Endothelial cell of umbilical vein (primary cell): ENCODE measurements at regions not wholly inside any gene's neighbourhood (a gene's known extent, or its start where the extent isn't known, plus 50 kb on each side); places are given as distances from the start of the nearest gene placed in this dataset.

Source experiments
- BruUV-seq: library from RNA; stranded (reverse); fragments of 400-500 nt; replicated peaks from 2 replicates; lab custom pipeline; 2021; lab: Mats Ljungman, UMichigan
- CTCF ChIA-PET: fragments of 300-600, 350-600 bp; sonication (Branson Sonifier 250); formaldehyde crosslinking; loops from one replicate; lab custom pipeline; 2021; ENCODE audit warnings: antibody characterized with exemption, inconsistent platforms; lab: Charles Lee
- POLR2A ChIA-PET: fragments of 300-600, 350-600 bp; sonication (Branson Sonifier 250); formaldehyde crosslinking; loops from one replicate; lab custom pipeline; 2021; ENCODE audit warnings: antibody characterized with exemption, inconsistent platforms; lab: Charles Lee
- DNase-seq: peaks from one replicate; pipeline ENCODE4 v3.0.0-alpha.2; 2011; ENCODE audit warnings: low read depth, low spot score
- FAIRE-seq: peaks from 2 replicates; lab custom pipeline; 2011; peaks lifted over from hg19 to GRCh38; lab: Jason Lieb, UNC
- H2AFZ ChIP-seq: 2 replicates; pipeline ENCODE4 v1.6.0; 2012; ENCODE audit warnings: low read depth, low read length, control low read depth, inconsistent platforms
- H3K27ac ChIP-seq: 2 replicates; pipeline ENCODE4 v1.5.1; 2011; ENCODE audit warnings: low read depth, mild to moderate bottlenecking, control low read depth, low read length, moderate library complexity; ENCODE audit not compliant: insufficient read depth
- H3K27me3 ChIP-seq, 2 experiments: 2 replicates each; pipeline versions ENCODE4 v1.6.0 to v1.6.1; 2011; ENCODE audit warnings: low read length in 2 of 2, mixed read lengths in 1 of 2; ENCODE audit not compliant: control insufficient read depth in 2 of 2, insufficient read depth in 2 of 2
- H3K36me3 ChIP-seq, 2 experiments: 2 replicates in 1 of 2; 3 replicates in 1 of 2; pipeline ENCODE4 v1.5.1; 2011; ENCODE audit warnings: low read length in 2 of 2, mild to moderate bottlenecking in 1 of 2, moderate library complexity in 1 of 2; ENCODE audit not compliant: control insufficient read depth in 2 of 2, insufficient read depth in 2 of 2; ENCODE audit errors: extremely low read depth in 1 of 2
- H3K4me1 ChIP-seq: 3 replicates; pipeline ENCODE4 v1.5.1; 2011; ENCODE audit warnings: mild to moderate bottlenecking, low read length; ENCODE audit not compliant: control insufficient read depth, insufficient read depth; ENCODE audit errors: extremely low read depth
- H3K4me2 ChIP-seq: 2 replicates; pipeline ENCODE4 v1.6.1; 2011; ENCODE audit warnings: low read length, control low read depth, mixed read lengths; ENCODE audit not compliant: insufficient read depth
- H3K4me3 ChIP-seq, 3 experiments: fragments of 200-600 bp in 1 of 3; sonication (generic), shearing (Covaris generic) in 1 of 3; replicated peaks in 1 of 3; 2 replicates each; pipeline ENCODE4 v1.5.1; 2011 to 2016; ENCODE audit warnings: control low read depth in 3 of 3, low read length in 3 of 3, mild to moderate bottlenecking in 2 of 3, inconsistent platforms in 1 of 3, low read depth in 1 of 3, moderate library complexity in 1 of 3; ENCODE audit not compliant: insufficient read depth in 1 of 3
- H3K79me2 ChIP-seq: 2 replicates; pipeline ENCODE4 v1.6.0; 2012; ENCODE audit warnings: low read length, inconsistent platforms; ENCODE audit not compliant: control insufficient read depth, insufficient read depth
- H3K9ac ChIP-seq: replicated peaks from 2 replicates; pipeline ENCODE3; 2011; ENCODE audit warnings: low read length, control low read depth; ENCODE audit not compliant: insufficient read depth; ENCODE audit errors: extremely low read depth
- H3K9me1 ChIP-seq: replicated peaks from 3 replicates; pipeline ENCODE4 v1.6.0; 2011; ENCODE audit warnings: mild to moderate bottlenecking, low read length; ENCODE audit not compliant: control insufficient read depth, insufficient read depth; ENCODE audit errors: extremely low read depth
- H3K9me3 ChIP-seq: replicated peaks from 2 replicates; pipeline ENCODE4 v1.5.1; 2012; ENCODE audit warnings: low read length, inconsistent platforms; ENCODE audit not compliant: control insufficient read depth, insufficient read depth
- H4K20me1 ChIP-seq: replicated peaks from 2 replicates; pipeline ENCODE3; 2011; ENCODE audit warnings: mild to moderate bottlenecking, low read length; ENCODE audit not compliant: control insufficient read depth, insufficient read depth; ENCODE audit errors: extremely low read depth
- CTCF ChIP-seq, 2 donors: IDR thresholded peaks; 1 replicate in 1 of 2; 2 replicates in 1 of 2; pipeline ENCODE4 v1.5.1; 2011; ENCODE audit warnings: low read length in 2 of 2, mild to moderate bottlenecking in 2 of 2, moderate library complexity in 2 of 2, control low read depth in 1 of 2, inconsistent platforms in 1 of 2, low read depth in 1 of 2; ENCODE audit not compliant: insufficient read depth in 1 of 2; ENCODE audit errors: extremely low read depth in 1 of 2
- EZH2 ChIP-seq: IDR thresholded peaks from 2 replicates; pipeline ENCODE4 v1.6.1; 2012; ENCODE audit warnings: borderline replicate concordance, low read depth, mild to moderate bottlenecking, moderate library complexity, low read length, inconsistent platforms; ENCODE audit not compliant: severe bottlenecking
- FOS ChIP-seq: IDR thresholded peaks from 2 replicates; pipeline ENCODE4 v1.6.1; 2011; ENCODE audit warnings: mild to moderate bottlenecking, low read length, moderate library complexity, borderline replicate concordance; ENCODE audit not compliant: insufficient read depth
- GATA2 ChIP-seq: IDR thresholded peaks from 2 replicates; pipeline ENCODE4 v1.7.0; 2011; ENCODE audit warnings: low read depth, mild to moderate bottlenecking, moderate library complexity, mixed read lengths, low read length; ENCODE audit not compliant: insufficient read length, insufficient read depth
- JUN ChIP-seq: IDR thresholded peaks from 2 replicates; pipeline ENCODE4 v1.6.1; 2011; ENCODE audit warnings: borderline replicate concordance, low read depth; ENCODE audit not compliant: insufficient read length, insufficient read depth
- MAX ChIP-seq: IDR thresholded peaks from 2 replicates; pipeline ENCODE4 v1.6.1; 2011; ENCODE audit not compliant: insufficient read depth, insufficient read length
- MYC ChIP-seq: IDR thresholded peaks from one replicate; pipeline ENCODE4 v1.6.1; 2011; ENCODE audit warnings: mild to moderate bottlenecking, low read depth, low read length
- POLR2A ChIP-seq: IDR thresholded peaks from 2 replicates; pipeline ENCODE4 v1.6.1; 2012; ENCODE audit warnings: low read depth, mild to moderate bottlenecking, control low read depth, low read length
- POLR2AphosphoS5 ChIP-seq: IDR thresholded peaks from 2 replicates; pipeline ENCODE4 v1.6.1; 2012; ENCODE audit warnings: low read depth, mild to moderate bottlenecking, control low read depth, low read length, moderate library complexity; ENCODE audit not compliant: insufficient read depth
- dilution Hi-C: fragments of 300-500 bp; cut with MboI; formaldehyde crosslinking; loops from one replicate; pipeline ENCODE4 v1.15.0; 2019; ENCODE audit warnings: low sequenced_read_pairs; ENCODE audit not compliant: extremely low pct_ligation_motif_present
- intact Hi-C: fragments of 100-400 bp; cut with micrococcal nuclease; formaldehyde crosslinking; loops from one replicate; pipeline ENCODE4 v1.10.0; 2022

- no peaks in the 10 kb centered on the region for H3K36me3 ChIP-seq
- no peak overlapping the region for H3K4me2 ChIP-seq
- H3K9me3 ChIP-seq = no peaks in the 10 kb centered on the region
- H2AFZ ChIP-seq = no peak overlapping the region
- FAIRE-seq (no peak), DNase-seq (no peak)
- H3K9me1 ChIP-seq = no peaks in the 10 kb centered on the region
- no peaks in the 10 kb centered on the region for H4K20me1 ChIP-seq
- ChIA-PET POLR2A (no interaction called here), CTCF (no interaction called here)
- no TSS peak for BruUV-seq
- no peak overlapping the region for H3K9ac ChIP-seq
- intact Hi-C loops = no loop called here
- no peaks in the 10 kb centered on the region for H3K27me3 ChIP-seq
- no peaks in the 10 kb centered on the region for H3K79me2 ChIP-seq
- no peak overlapping the region for H3K27ac ChIP-seq
- H3K4me3 ChIP-seq = no peak overlapping the region
- no peak for TF ChIP-seq FOS
- TF ChIP-seq GATA2 = no peak
- TF ChIP-seq EZH2 = no peak
- no peak for TF ChIP-seq POLR2A
- no peak for TF ChIP-seq MAX
- TF ChIP-seq CTCF (IDR thresholded peaks at IDR 0.05; ENCODE audit: extremely low read depth in 1 of 2, insufficient read depth in 1 of 2, low read depth in 1 of 2, low read length in 2 of 2) = no peak
- no peak for TF ChIP-seq MYC
- no peak for TF ChIP-seq JUN
- no peak for TF ChIP-seq POLR2AphosphoS5
- H3K4me1 ChIP-seq = no peaks in the 10 kb centered on the region
- dilution Hi-C loops = no loop called here
Observed at GRCh38 chrY:12982249-12982829, 77.7 kb downstream of the DDX3Y start.
